Activated CD8-positive, alpha-beta T cell treated with anti-CD3 and anti-CD28 coated beads for 36 hours (primary cell): ENCODE measurements at regions not wholly inside any gene's neighbourhood (a gene's known extent, or its start where the extent isn't known, plus 50 kb on each side); places are given as distances from the start of the nearest gene placed in this dataset.

Experiments used
- ATAC-seq: fragments of 200-7000 bp; cut with Tn5 transposase; one replicate; pipeline ENCODE4 v1.10.0; 2021; ENCODE audit warnings: mild to moderate bottlenecking, moderate library complexity
- CTCF ChIA-PET: fragments of 350-600 bp; sonication (Branson Sonifier 250); formaldehyde crosslinking; loops from one replicate; lab custom pipeline; 2021; ENCODE audit warnings: antibody characterized with exemption; lab: Charles Lee
- POLR2A ChIA-PET: fragments of 350-600 bp; sonication (Branson Sonifier 250); formaldehyde crosslinking; loops from one replicate; lab custom pipeline; 2021; ENCODE audit warnings: antibody characterized with exemption; lab: Charles Lee
- DNase-seq: peaks from one replicate; pipeline ENCODE4 v3.0.0-alpha.2; 2020
- H3K27ac Mint-ChIP-seq: one replicate; pipeline ENCODE4 v1.8.0; 2021; ENCODE audit warnings: mild to moderate bottlenecking, mixed read lengths
- H3K27me3 Mint-ChIP-seq: one replicate; pipeline ENCODE4 v1.8.0; 2021; ENCODE audit warnings: mixed read lengths
- H3K36me3 Mint-ChIP-seq: one replicate; pipeline ENCODE4 v1.8.0; 2021; ENCODE audit warnings: low read depth, mixed read lengths
- H3K4me1 Mint-ChIP-seq: one replicate; pipeline ENCODE4 v1.8.0; 2021; ENCODE audit warnings: low read depth, mixed read lengths
- H3K4me3 Mint-ChIP-seq: one replicate; pipeline ENCODE4 v1.8.0; 2021; ENCODE audit warnings: mild to moderate bottlenecking, moderate library complexity, mixed read lengths
- H3K9me3 Mint-ChIP-seq: one replicate; pipeline ENCODE4 v1.8.0; 2021; ENCODE audit warnings: mixed read lengths
- CTCF ChIP-seq: fragments of 200-600 bp; IDR thresholded peaks from one replicate; pipeline ENCODE4 v1.8.0; 2022; ENCODE audit warnings: antibody characterized with exemption, mild to moderate bottlenecking
- intact Hi-C: fragments of 100-400 bp; cut with micrococcal nuclease; formaldehyde crosslinking; loops from one replicate; pipeline ENCODE4 v1.10.0; 2022

GRCh38 chr5:38645508-38645907 lies 89.1 kb upstream of the LIFR start:
- Mint-ChIP-seq H3K9me3 (peaks cover 6% of the 10 kb centered on the region), H3K27ac (no peak overlapping the region), H3K36me3 (no peaks in the 10 kb centered on the region), H3K27me3 (no peaks in the 10 kb centered on the region), H3K4me3 (no peak overlapping the region), H3K4me1 (peaks cover 5% of the 10 kb centered on the region)
- ChIA-PET CTCF (no interaction called here), POLR2A (no interaction called here)
- ATAC-seq (no peak), DNase-seq (no peak)
- no peak for TF ChIP-seq CTCF
- intact Hi-C loops: no loop called here

GRCh38 chr5:38648703-38649291 lies 92.4 kb upstream of the LIFR start:
- no peak for DNase-seq
- H3K9me3 Mint-ChIP-seq: peaks cover 6% of the 10 kb centered on the region
- POLR2A ChIA-PET: interaction anchor here (0.6 kb wide), 1 partner anchor 281 kb away, joined by 3 read pairs; no protein-coding TSS in a partner anchor

GRCh38 chr5:38650540-38650939 lies 94.1 kb upstream of the LIFR start:
- Mint-ChIP-seq H3K4me3 (peak overlapping the region; percentile 7), H3K27me3 (peaks cover 1% of the 10 kb centered on the region), H3K27ac (no peak overlapping the region), H3K36me3 (no peaks in the 10 kb centered on the region), H3K4me1 (peaks cover 9% of the 10 kb centered on the region), H3K9me3 (no peaks in the 10 kb centered on the region)
- intact Hi-C loops: no loop called here
- DNase-seq: no peak
- POLR2A ChIA-PET: no interaction called here
- CTCF ChIA-PET: interaction anchor here (1.2 kb wide), 1 partner anchor 209 kb away, joined by 3 read pairs; no protein-coding TSS in a partner anchor
- TF ChIP-seq CTCF: no peak
- ATAC-seq: no peak

More at GRCh38 chr5:38648703-38649291, 92.4 kb upstream of the LIFR start:
- H3K27me3 Mint-ChIP-seq: peaks cover 1% of the 10 kb centered on the region
- intact Hi-C loops: no loop called here
- peaks cover 9% of the 10 kb centered on the region for H3K4me1 Mint-ChIP-seq
- TF ChIP-seq CTCF: no peak
- no peaks in the 10 kb centered on the region for H3K36me3 Mint-ChIP-seq
- ATAC-seq: peak; percentile 49
- CTCF ChIA-PET: no interaction called here
- no peak overlapping the region for H3K27ac Mint-ChIP-seq
- no peak overlapping the region for H3K4me3 Mint-ChIP-seq

- peaks cover 3% of the 10 kb centered on the region for H3K27me3 Mint-ChIP-seq
- ChIA-PET CTCF (interaction anchor here (1.2 kb wide), 1 partner anchor 209 kb away, joined by 3 read pairs; no protein-coding TSS in a partner anchor), POLR2A (no interaction called here)
- ATAC-seq (no peak), DNase-seq (no peak)
- H3K36me3 Mint-ChIP-seq: no peaks in the 10 kb centered on the region
- intact Hi-C loops: no loop called here
- peak overlapping the region; percentile 7 for H3K4me3 Mint-ChIP-seq
- H3K27ac Mint-ChIP-seq: no peak overlapping the region
- TF ChIP-seq CTCF: no peak
- H3K9me3 Mint-ChIP-seq: no peaks in the 10 kb centered on the region
- peaks cover 9% of the 10 kb centered on the region for H3K4me1 Mint-ChIP-seq
Observed at GRCh38 chr5:38650946-38651345, 94.5 kb upstream of the LIFR start.

- ATAC-seq: no peak
- intact Hi-C loops: no loop called here
- Mint-ChIP-seq H3K27ac (no peak overlapping the region), H3K36me3 (no peaks in the 10 kb centered on the region), H3K4me3 (no peak overlapping the region), H3K4me1 (peaks cover 9% of the 10 kb centered on the region), H3K27me3 (peaks cover 3% of the 10 kb centered on the region), H3K9me3 (no peaks in the 10 kb centered on the region)
- TF ChIP-seq CTCF: no peak
- DNase-seq: no peak
- ChIA-PET POLR2A (no interaction called here), CTCF (no interaction called here)
Observed at GRCh38 chr5:38651806-38652205, 95.4 kb upstream of the LIFR start.
